KOPT-K1 (cell line): ENCODE measurements at regions not wholly inside any gene's neighbourhood (a gene's known extent, or its start where the extent isn't known, plus 50 kb on each side); places are given as distances from the start of the nearest gene placed in this dataset.
"Not testable (repeated sequence)": the region's sequence is repeated elsewhere in the genome, so short reads cannot be mapped to it uniquely, and the experiment has no call there.

Experiments
- H3K27ac ChIP-seq: fragments of 200-600 bp; sonication (generic); 2 replicates; pipeline ENCODE4 v1.5.1; 2016; ENCODE audit warnings: antibody characterized with exemption, mild to moderate bottlenecking, low read depth, low read length; ENCODE audit not compliant: poor library complexity, severe bottlenecking
- H3K36me3 ChIP-seq: fragments of 200-600 bp; sonication (generic); 2 replicates; pipeline ENCODE4 v1.5.1; 2017; ENCODE audit warnings: antibody characterized with exemption, mild to moderate bottlenecking, low read length, moderate library complexity; ENCODE audit not compliant: insufficient read depth
- H3K9me3 ChIP-seq: fragments of 200-600 bp; sonication (generic); 2 replicates; pipeline ENCODE4 v1.5.1; 2017; ENCODE audit warnings: antibody characterized with exemption, low read length, mild to moderate bottlenecking; ENCODE audit not compliant: insufficient read depth, poor library complexity, severe bottlenecking

- peaks cover 7% of the 10 kb centered on the region for H3K9me3 ChIP-seq
Observed at GRCh38 chr6:6483733-6484132, 104.8 kb upstream of the LY86 start.

GRCh38 chr6:6484681-6485080 is 103.8 kb upstream of the LY86 start:
- H3K36me3 ChIP-seq, result no peaks in the 10 kb centered on the region
- H3K9me3 ChIP-seq, result peaks cover 7% of the 10 kb centered on the region
- no peak overlapping the region for H3K27ac ChIP-seq

More at GRCh38 chr6:6483733-6484132, 104.8 kb upstream of the LY86 start:
- Histone ChIP-seq H3K27ac (no peak overlapping the region), H3K36me3 (no peaks in the 10 kb centered on the region)

DNA sequence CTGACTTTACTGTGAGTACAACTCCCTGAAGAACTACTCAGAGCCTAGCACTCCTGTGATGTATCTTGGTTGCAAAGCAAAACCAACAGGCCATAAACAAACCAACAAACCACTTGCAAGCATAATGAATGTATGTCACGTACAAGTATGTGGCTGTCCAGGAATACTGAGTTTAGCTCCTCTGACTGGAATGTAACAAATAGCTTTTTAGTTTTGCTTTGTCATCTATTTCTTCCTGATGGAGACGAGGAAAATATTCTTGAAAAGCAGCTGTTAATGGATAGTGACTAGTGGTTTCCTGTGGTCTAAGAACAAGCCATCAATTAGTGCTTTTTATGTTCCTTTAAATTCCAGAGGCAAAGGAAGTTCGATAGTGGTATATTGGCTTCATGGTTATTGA is 101.9 kb upstream of the LY86 start:
- Histone ChIP-seq H3K27ac (no peak overlapping the region), H3K9me3 (peaks cover 7% of the 10 kb centered on the region), H3K36me3 (no peaks in the 10 kb centered on the region)

GRCh38 chr6:6491761-6492160 is 96.8 kb upstream of the LY86 start:
- no peaks in the 10 kb centered on the region for H3K36me3 ChIP-seq
- no peaks in the 10 kb centered on the region for H3K9me3 ChIP-seq
- no peak overlapping the region for H3K27ac ChIP-seq

- Histone ChIP-seq H3K36me3 (no peaks in the 10 kb centered on the region), H3K9me3 (no peaks in the 10 kb centered on the region), H3K27ac (no peak overlapping the region)
Observed at GRCh38 chr6:6492675-6493074, 95.8 kb upstream of the LY86 start.

DNA sequence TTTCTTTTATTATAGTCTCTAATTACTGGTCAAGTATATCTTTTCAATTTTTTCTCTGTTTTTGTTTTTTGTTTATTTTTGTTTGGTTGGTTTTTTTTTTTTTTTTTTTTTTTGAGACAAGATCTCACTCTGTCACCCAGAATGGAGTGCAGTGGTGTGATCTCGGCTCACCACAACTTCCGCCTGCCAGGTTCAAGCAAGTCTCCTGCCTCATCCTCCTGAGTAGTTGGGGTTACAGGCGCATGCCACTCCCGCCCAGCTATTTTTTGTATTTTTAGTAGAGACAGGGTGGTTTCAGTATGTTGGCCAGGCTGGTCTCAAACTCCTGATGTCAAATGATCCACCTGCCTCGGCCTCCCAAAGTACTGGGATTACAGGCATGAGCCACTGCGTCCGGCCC is 94.4 kb upstream of the LY86 start:
- H3K9me3 ChIP-seq, H3K36me3 ChIP-seq: not testable (repeated sequence)
- peak overlapping the region; percentile 1 for H3K27ac ChIP-seq

GRCh38 chr6:6494677-6495076 is 93.8 kb upstream of the LY86 start:
- Histone ChIP-seq H3K27ac (peak overlapping the region; percentile 1), H3K9me3 (no peaks in the 10 kb centered on the region), H3K36me3 (no peaks in the 10 kb centered on the region)

- Histone ChIP-seq H3K9me3 (no peaks in the 10 kb centered on the region), H3K36me3 (no peaks in the 10 kb centered on the region), H3K27ac (no peak overlapping the region)
Observed at GRCh38 chr6:6495851-6496250, 92.7 kb upstream of the LY86 start.

DNA sequence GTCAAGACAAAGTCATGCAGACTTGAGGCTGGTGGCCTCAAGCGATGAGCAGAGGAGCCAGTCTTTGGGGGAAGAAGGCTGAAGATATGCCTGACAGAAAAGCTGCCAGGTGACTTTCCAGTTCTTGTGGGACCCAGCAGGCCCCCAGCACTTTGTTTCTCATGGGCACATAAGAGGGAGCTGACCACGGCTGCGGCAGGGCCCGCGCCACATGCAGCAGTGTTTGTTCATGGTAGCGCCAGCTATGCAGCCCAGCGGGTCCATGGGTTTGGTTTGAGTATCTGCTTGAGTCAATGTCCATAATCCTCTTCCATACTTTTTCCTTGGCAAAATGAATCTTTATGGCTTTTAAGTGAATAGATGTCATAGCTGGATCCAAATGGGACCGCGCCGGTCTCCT is 91.0 kb upstream of the LY86 start:
- no peak overlapping the region for H3K27ac ChIP-seq
- no peaks in the 10 kb centered on the region for H3K9me3 ChIP-seq
- H3K36me3 ChIP-seq, result no peaks in the 10 kb centered on the region

- Histone ChIP-seq H3K27ac (no peak overlapping the region), H3K36me3 (no peaks in the 10 kb centered on the region), H3K9me3 (no peaks in the 10 kb centered on the region)
Observed at GRCh38 chr6:6497976-6498375, 90.5 kb upstream of the LY86 start.

GRCh38 chr6:6503191-6503590 is 85.3 kb upstream of the LY86 start:
- Histone ChIP-seq H3K27ac (no peak overlapping the region), H3K9me3 (peaks cover 5% of the 10 kb centered on the region), H3K36me3 (no peaks in the 10 kb centered on the region)

DNA sequence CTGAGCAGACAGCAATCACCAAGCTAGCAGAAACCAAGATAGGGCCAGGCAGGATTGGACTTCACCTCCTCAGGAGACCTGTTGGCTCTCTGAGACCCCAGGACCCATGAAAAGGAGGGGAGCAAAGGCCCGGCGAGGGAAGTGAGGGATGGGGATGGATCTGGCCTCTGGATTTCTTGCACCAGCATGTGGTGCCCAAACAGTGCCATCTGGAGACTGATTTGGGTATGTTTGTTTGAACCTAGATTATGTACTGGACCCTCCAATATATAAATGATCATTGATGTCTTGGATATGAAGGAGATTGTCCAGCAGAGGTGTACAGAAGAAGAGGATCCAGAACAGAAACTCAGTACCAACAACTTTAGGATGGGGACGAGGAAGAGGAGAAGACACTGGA is 83.4 kb upstream of the LY86 start:
- no peak overlapping the region for H3K27ac ChIP-seq
- peaks cover 5% of the 10 kb centered on the region for H3K9me3 ChIP-seq
- H3K36me3 ChIP-seq, result no peaks in the 10 kb centered on the region

DNA sequence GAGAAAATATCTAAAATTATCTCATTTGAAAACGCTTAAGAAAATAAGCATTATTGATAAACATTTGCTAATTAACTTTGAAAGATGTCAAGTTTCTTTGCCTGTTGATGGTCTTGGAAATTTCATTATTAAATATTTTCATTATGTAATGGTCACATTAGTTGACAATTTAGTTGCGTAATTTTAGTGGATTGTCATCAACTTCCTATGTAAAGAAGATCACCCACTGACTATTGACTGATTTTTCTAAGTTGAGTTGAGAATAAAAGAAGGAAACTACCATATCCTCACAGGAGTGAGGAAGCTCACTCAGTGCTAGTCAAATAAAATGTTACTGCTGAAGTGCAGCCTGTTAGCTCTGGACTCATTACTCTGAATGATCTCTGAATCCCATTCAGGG is 79.9 kb upstream of the LY86 start:
- Histone ChIP-seq H3K9me3 (peaks cover 5% of the 10 kb centered on the region), H3K36me3 (no peaks in the 10 kb centered on the region), H3K27ac (no peak overlapping the region)

DNA sequence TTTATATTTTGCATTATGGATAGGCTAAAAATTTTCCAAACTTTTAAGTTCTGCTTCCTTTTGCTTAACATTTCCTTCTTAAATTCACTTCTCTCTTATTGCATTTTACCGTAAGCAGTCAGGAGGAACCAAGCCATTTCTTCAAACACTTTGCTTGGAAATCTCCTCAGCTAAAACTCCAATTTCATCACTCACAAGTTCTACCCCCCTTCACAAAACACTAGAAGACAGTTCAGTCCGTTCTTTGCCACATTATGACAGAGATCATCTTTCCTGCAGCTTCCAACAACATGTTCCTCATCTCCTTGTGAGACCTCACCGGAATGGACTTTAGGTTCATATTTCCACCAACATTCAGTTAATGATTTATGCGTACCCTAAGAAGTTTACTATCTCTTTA is 79.2 kb upstream of the LY86 start:
- Histone ChIP-seq H3K27ac (no peak overlapping the region), H3K36me3 (no peaks in the 10 kb centered on the region), H3K9me3 (peaks cover 5% of the 10 kb centered on the region)

- H3K36me3 ChIP-seq, result no peaks in the 10 kb centered on the region
- H3K27ac ChIP-seq, result no peak overlapping the region
- peaks cover 5% of the 10 kb centered on the region for H3K9me3 ChIP-seq
Observed at GRCh38 chr6:6512711-6513110, 75.8 kb upstream of the LY86 start.

DNA sequence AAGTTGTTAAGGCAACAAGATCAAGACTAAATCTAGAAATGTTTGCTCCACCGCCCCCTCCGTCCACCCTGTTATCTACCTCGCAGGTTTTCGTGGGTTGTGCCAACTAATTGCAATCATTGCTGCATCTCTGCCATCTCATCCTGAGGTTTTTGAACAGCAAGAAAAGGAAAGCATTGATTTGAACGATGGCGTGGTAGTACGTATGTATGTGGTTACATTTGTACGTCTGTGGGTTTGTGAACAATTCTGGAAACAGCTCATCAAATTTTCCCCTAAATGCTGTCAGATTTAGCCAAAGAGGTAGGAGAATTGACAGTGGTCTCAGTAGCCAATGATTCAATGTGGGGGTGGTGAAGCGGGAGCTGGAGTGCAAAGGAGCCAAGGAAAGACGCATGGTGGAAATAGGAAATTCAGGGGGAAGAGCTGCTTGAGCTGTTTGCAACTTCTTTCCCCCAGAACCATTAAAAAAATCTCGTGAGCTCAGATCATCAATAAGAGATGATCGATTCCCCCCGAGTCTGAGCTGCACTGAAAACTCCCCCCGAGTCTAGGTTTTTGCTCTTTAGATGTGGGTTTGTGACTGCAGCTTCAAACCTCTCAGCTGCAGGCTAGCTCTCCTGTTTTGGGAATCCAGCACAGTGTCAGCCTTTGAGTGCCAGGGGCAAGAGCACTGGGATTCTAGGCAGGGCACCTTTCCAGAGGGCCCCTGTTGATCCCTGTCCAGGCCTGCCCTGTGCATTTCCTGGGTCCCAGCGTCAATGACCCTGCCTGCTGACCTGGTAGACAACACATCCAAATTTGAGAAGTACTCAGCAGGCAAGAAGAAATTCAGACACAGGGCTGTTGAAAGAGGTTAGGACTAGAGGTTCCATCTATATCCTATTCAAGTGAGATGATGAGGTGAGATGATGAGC is 72.6 kb upstream of the LY86 start:
- H3K9me3 ChIP-seq, result no peaks in the 10 kb centered on the region
- H3K36me3 ChIP-seq, result no peaks in the 10 kb centered on the region
- no peak overlapping the region for H3K27ac ChIP-seq
